ENCODE measurements at regions not wholly inside any gene's neighbourhood (a gene's known extent, or its start where the extent isn't known, plus 50 kb on each side); places are given as distances from the start of the nearest gene placed in this dataset.

DNA sequence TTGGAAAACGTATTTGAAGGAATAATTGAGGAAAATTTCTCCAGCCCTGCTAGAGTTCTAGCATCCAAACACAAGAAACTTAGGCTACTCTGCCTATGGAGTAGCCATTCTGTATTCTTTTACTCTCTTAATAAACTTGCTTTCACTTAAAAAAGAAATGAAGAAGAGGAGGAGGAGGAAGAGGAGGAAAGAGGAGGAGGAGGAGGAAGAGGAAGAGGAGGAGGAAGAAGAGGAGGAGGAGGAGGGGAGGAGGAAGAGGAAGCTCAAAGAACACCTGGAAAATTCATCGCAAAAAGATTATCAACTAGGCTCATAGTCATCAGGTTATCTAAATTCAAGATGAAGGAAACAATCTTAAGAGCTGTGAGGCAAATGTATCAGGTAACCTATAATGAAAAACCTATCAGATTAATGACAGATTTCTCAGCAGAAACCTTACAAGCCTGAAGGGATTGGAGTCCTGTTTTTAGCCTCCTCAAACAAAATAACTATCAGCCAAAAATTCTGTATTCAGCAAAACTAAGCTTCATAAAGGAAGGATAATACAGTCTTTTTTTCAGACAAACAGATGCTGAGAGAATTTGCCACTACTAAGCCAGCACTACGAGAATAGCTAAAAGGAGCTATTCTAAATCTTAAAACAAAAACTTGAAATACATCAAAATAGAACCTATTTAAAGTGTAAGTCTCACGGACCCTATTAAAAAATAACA is 56.2 kb upstream of the DSC1 start:
- TF ChIP-seq, protein P1, sequence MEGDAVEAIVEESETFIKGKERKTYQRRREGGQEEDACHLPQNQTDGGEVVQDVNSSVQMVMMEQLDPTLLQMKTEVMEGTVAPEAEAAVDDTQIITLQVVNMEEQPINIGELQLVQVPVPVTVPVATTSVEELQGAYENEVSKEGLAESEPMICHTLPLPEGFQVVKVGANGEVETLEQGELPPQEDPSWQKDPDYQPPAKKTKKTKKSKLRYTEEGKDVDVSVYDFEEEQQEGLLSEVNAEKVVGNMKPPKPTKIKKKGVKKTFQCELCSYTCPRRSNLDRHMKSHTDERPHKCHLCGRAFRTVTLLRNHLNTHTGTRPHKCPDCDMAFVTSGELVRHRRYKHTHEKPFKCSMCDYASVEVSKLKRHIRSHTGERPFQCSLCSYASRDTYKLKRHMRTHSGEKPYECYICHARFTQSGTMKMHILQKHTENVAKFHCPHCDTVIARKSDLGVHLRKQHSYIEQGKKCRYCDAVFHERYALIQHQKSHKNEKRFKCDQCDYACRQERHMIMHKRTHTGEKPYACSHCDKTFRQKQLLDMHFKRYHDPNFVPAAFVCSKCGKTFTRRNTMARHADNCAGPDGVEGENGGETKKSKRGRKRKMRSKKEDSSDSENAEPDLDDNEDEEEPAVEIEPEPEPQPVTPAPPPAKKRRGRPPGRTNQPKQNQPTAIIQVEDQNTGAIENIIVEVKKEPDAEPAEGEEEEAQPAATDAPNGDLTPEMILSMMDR (IDR thresholded peaks at IDR 0.05; ENCODE audit: poor library complexity, severe bottlenecking) = no peak
- no peak for TF ChIP-seq POLR2AphosphoS5 (IDR thresholded peaks at IDR 0.05)
- no peak for TF ChIP-seq SMC3 (conservative IDR thresholded peaks at IDR 0.05; ENCODE audit: poor library complexity)
- TF ChIP-seq RAD21 (conservative IDR thresholded peaks at IDR 0.05) = no peak
- TF ChIP-seq MXI1 (conservative IDR thresholded peaks at IDR 0.05; ENCODE audit: poor library complexity, severe bottlenecking) = no peak
- no peak for TF ChIP-seq EP300 (conservative IDR thresholded peaks at IDR 0.05; ENCODE audit: poor library complexity, severe bottlenecking)
